ENCODE measurements at regions not wholly inside any gene's neighbourhood (a gene's known extent, or its start where the extent isn't known, plus 50 kb on each side); places are given as distances from the start of the nearest gene placed in this dataset.
"Not testable (repeated sequence)": the region's sequence is repeated elsewhere in the genome, so short reads cannot be mapped to it uniquely, and the experiment has no call there.

DNA sequence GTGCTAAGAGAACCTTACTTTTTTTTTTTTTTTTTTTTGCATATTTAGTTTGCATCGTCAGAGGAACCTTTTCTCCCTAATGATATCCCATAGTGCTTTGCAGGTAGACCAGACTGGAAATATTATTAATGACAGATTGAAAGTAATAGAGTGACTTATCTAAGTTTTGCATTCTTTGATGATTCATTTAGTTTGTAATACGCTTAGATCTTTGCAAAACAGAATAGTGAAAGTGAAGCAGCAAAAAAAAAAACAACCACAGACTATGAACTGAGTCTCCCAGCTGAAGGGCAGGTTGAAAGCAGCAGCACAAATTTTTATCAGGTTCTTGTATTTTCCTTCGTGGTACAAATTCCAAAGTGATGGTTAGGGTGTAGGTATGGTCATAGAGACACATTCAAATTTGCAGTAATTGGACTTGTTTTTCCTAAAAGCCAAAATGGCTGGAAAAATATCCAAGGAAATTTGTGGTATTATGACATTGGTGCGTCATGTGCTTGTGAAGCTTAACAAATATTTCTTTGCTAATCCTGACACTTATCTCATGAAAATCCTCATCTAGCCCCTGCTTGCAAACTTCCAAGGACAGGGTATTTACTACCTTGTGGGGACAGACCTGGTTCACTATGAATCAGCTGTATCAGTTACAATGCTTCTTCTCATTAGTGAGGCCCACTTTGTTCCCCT lies 81.8 kb upstream of the CREB5 start:
- DNase-seq: no peak

DNA sequence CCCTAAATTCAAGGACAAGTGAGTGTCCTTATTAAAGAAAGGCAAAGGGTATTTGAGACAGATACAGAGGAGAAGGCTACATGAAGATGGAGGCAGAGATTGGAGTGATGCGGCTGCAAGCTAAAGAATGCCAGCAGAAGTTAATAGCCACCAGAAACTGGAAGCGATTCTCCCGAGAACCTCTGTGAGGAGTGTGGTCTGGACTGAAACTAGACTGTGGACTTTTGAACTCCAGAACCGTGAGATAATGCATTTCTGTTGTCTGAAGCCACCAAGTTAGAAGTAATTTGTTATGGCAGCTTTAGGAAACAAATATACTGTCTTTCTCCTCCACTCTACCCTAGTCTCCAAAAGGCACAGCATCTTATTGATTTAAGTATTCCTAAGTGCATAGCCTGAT lies 80.3 kb upstream of the CREB5 start:
- no peak for DNase-seq

DNA sequence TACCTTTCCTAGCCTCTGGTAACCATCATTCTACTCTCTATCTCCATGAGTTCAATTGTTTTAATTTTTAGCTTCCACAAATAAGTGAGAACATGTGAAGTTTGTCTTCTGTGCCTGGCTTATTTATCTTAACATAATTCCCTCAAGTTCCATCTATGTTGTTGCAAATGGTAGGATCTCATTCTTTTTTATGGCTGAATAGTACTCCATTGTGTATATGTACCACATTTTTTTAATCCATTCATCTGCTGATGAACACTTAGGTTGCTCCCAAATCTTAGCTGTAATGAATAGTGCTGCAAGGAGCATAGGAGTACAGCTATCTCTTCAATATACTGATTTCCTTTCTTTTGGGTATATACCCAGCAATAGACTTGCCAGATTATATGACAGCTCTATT lies 78.8 kb upstream of the CREB5 start:
- DNase-seq: not testable (repeated sequence)

DNA sequence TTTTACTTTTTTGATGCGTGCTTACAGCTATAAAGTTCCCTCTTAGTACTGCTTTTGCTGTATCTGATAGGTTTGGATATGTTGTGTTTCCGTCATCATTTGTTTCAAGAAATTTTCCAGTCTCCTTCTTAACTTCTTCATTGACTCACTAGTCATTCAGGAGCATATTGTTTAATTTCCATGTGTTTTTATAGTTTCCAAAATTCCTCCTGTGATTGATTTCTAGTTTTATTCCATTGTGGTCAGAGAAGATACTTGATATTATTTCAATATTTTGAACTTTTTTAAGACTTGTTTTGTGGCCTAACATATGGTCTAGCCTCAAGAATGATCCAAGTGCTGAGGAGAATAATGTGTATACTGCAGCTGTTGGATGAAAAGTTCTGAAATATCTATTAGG lies 75.5 kb upstream of the CREB5 start:
- DNase-seq: no peak

DNA sequence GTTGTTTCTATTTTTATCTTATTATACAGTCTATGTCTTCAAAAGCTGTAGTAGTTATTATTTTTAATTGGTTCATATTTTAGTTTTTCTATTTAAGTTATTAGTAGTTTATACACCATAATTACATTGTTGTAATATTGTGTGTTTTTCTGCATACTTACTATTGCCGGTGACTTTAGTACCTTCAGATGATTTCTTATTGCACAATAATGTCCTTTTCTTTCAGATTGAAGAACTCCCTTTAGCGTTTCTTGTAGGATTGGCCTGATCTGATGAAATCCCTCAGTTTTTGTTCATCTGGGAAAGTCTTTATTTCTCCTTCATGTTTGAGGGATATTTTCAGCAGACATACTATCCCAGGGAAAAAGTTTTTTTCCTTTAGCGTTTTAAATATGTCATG lies 74.3 kb upstream of the CREB5 start:
- DNase-seq: no peak

DNA sequence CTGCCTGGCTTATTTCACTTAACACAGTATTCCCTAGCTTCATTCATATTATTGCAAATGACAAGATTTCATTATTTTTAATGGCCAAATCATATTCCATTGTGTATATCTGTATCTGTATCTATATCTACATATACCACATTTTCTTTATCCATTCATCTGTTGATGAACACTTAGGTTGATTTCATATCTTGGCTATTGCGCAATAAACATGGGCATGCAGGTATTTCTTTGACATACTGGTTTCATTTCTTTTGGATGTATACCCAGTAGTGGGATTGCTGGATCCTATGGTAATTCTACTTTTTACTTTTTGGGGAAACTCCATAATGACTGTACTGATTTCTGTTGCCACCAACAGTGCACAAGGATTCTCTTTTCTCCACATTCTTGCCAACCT lies 68.9 kb upstream of the CREB5 start:
- DNase-seq: no peak

DNA sequence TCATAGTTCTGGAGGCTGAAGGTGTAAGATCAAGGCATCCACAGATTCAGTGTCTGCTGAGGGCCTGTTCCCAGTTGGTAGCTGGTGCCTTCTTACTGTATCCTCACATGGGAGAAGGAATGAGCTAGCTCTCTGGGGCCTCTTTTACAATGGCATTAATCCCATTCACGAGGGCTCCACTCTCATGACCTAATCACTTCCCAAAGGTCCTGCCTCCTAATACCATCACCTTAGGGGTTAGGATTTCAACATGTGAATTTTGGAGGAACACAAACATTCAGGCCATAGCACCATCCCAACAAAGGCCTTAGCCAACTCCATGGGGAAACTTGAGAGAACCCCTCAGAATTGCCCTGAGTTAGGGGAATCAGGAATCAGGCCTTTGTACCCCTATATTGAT lies 66.1 kb upstream of the CREB5 start:
- DNase-seq: no peak

DNA sequence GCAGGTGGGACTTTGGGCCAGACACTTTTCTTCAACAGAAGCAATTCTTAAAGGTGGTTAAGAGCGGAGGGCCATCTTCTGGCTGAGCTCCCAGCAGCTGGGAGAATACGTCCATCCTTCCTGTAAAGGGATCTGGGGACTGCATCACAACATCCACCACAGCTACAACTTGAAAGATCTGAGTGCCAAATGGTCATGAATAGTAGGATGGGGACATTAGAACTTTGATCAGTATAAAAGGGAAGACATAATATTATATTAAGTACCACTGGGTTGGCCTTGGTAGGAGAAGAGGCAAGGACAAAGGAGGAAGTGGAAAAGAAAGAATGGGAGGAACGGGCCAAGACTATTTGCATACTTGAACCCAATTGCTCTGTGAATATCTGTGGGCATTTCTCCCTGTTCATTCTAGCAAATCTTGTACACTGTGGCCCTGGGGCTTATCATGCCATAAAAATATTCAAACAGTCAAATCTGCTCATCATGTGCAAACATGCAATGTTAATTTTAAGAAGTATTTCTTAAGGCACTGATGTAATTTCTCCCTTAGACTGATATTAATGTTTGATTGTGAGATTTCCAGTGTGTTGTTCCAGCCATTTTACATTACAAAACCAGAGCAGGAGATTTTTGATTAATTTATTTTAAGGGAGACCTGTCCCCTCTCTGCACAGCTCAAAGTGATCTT lies 65.5 kb upstream of the CREB5 start:
- no peak for DNase-seq

DNA sequence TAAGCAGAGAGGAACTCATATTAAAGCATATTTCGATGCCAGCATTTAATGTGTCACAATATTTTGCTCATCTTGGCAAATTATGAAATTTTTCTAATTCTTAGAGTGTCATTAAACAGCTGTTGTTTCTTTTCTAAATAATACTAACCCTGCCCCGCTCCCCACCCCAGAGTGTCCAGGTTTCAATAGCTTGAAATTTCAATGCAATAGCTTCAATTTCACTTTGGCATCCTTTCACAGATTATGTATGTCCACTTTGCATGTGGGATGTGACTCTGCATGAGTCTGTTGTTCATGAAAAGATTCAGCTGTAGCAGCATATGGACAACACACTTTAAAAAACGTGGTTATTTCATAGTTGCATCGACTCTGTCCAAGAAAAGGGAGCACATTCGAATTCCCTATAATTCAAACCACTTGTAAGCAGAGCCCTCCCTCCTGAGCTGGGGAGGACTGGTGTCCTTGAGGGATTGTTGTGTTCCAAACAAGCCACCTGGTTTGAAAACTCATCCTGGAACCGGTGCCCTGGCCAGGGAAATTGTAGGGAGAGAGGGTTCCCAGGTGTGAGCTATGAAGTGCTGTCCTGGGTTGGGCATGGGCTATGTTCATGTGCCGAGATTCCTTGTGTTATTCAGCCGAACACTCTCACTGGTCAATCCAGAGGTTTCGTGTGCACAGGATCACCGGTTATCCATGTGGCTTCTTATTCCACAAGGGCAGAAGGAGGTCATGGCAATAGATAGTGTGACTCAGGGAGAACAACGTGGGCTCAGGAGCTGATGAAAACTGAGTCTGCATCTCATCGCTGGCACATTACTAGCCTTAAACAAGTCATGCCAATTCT lies 64.6 kb upstream of the CREB5 start:
- DNase-seq: peak; percentile 43 to 57

DNA sequence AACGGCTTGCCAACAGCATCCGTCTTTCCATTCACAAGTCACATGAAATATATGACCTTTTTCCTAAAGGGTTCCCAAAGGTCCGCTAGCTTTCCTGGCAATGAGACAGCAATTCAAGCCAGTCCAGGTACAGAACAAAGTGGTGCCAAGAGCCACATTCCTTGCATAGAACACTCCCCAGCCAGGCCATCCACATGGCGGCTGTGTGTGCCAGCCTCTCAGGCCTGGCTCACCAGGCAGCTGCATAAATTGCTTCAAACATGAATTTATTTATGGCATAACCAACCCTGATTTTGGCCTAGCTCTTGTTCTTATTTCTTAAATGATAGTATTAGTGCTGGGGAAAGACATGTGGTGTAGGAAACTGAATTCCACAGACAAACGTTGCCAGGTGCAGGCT lies 63.7 kb upstream of the CREB5 start:
- DNase-seq: peak in 1 of 2 experiments; percentile 76

DNA sequence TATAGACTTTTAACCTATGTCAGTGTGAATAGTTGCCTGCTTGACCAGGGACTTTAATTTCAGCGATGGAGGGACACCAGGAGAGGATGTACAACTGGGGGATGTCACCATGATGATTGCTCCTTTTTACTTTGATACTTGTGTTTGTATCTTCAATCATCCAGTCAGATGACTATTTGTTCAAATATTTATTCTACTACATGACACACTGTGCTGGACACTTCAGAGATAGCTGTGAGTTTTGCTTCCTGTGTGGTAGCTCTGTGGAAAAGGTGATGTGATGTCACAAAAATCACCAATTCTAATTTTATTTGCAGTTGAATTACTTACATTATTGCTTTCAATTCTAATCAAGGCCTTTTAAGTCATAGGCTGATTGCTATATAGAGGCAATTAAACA lies 62.7 kb upstream of the CREB5 start:
- peak; percentile 40 to 62 for DNase-seq

DNA sequence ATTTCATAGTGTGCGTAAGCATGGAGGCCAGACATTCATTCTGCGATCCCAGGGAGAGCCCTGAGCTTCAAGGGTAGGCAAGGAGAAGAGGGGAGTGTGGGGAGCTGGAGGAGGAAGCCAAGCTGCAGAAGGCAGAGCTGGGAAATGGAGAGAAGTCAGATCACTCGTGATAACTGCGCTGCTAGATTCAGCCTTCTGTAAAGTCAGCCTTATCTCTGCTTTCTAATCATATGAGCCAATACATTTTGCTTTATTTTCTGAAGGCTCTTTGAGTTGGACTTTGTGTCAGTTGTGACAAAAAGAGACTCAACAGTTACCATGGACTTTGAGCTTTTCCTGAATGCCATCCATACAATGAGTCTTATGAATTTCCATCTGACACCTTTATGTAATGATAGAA lies 61.7 kb upstream of the CREB5 start:
- DNase-seq: no peak

DNA sequence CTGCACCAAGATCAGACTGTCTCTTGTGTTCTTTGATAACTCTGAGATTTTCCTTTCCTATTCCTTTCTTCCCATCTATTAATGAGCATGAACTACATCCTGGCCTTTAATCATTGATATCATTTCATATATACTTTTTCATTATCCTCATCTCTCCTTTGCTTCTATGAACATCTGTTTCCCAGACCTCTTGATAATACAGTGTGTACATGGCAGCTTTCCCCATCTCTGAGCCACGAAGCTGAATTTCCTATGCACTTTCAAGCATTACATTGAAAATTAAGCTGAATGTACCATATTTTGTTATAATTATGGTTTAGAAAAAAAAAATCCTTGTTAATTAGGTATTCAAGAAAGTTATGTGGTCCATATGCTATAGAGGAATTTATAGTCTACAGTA lies 60.9 kb upstream of the CREB5 start:
- DNase-seq: no peak

DNA sequence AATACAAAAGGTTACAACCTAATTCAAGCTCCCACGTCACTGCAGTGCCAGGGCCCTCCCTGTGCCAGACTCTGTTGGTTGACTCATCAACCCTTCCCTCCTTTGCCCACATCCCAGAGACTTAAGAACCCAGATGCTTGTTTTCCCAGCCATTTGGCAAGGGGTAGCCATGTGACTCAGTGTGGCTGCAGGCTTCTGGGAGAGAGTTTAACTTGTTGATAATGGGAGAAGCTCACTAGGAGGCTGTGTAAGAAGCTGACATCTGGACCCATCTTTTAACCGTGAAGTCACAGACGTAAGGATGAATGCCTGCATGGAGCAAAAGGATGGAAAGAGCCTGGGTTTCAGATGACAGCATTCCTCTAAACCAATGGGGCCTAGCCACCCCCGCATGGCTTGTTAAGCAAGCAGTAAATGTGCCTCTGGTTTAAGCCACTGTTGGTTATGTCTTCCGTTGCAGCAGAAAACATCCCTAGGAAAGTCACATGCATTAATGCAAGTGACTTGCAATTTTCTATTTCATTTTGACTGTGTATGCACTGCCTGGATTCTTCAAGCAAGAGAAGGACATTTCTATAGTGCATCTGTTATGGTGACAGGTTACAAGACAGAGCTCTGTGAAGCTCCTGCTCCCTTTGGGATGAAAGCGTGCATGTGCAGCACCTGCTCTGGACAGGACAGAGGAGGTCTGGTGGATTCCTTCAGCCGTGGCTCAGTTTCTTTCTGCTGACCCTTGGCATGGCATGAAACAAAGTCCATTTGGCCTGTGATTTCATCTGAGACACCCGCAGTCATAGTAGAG lies 57.5 kb upstream of the CREB5 start:
- peak; percentile 65 to 66 for DNase-seq

DNA sequence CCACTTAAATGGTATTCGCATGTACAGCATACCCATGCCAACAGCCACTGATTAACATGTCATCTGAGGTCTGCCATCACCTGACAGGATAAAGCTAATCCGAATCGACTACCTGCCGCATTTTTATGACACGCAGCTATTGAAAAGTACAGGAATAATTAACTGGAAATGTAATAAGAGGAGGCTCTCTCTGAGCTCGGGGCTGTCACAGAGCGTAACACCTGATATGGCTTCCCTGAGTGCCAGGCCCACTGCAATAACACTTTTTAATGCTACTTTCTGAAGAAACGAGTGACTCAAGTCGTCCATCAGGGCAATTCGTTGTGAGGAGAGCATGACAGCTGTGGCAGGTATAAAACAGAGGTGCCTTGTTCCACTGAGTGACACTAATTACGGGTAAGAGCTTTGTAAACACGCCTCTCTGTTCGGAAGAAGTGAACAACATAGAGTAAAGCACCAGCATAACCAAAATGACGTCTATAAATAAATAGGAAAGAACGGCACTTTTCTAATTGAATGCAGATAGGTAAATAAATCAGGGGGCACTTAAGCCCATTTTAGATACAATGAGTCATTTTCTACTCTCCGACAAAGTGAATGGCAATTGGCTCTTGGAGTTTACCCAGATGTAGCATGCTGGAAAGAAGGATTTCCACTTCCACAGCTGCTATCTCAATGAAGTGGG lies 56.5 kb upstream of the CREB5 start:
- peak; percentile 96 to 99 for DNase-seq

DNA sequence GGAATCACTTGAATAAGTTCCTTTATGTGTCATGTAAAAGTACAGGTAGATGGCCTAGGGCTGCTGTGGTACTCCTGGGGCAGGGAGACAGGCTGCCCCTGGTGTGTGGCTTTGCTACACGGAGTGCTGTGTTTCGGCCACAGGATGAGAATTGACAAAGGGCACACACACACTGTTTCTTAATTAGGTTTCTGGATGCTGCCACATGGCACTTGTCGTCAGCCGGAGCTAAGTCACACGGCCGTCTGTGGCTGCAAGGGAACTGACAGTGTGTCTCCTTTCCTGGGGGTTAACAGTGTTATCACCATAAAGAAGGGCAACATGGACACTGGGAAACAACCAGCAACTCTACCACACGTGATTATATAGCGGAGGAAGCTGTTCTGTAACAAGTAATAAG lies 55.7 kb upstream of the CREB5 start:
- DNase-seq: peak; percentile 76

DNA sequence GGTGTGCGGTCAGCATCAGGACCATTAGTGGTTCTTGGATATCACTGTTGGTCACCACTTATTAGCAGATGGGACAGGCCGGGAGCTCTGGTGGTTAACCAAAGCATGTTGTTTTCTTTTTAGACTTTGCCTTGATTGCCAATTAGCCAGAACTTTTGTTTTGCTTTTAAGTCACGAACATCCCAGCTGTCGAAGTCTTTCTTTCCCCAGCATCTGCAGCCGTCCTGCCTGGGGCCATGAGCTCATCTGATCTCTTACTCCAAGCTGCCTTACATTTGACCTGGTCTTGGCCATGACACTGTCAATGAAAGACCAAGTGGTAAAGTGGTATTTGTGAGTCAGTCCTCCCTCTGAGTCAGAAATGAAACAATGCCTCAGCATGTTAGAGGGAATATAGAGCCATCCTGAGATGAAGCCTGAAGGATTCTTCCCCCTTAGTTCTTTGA lies 53.9 kb upstream of the CREB5 start:
- DNase-seq: no peak

DNA sequence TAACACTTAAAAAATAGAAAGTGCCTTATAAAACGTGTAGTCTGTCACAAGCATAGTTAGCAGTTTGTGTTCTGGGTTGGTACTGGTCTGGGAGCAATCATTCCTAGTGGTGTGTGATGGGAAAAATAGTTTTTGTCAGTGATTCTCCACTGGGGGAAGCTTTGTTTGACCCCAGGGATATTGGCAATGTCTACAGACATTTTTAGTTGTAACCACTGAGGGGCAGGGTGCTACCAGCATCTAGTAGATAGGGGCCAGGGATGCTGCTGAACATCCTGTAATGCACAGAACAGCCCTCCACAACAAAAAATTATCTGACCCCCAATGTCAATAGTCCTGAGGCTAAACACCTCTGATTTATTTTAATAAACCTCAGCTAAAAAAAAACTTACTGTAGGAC lies 51.6 kb upstream of the CREB5 start:
- DNase-seq: peak; percentile 18 to 61

DNA sequence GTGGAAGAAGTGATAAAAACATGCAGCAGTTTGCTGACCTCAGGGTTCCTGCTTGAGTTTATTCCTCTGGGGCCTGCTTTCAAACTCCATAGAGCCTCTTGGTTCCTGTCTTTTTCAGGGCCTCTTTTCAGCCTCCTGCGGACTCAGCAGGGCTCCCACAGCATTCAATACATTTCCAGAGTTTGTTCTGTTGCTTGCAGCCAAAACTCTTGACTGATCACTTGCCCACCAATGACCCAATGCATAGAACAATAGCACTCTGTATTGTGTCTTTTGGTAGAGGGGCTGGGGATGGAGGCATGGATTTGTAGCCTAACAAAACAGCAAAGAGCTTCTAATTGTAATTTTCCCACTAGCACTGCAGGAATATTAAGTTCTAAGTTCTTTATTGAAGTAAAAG lies 50.8 kb upstream of the CREB5 start:
- DNase-seq: no peak

DNA sequence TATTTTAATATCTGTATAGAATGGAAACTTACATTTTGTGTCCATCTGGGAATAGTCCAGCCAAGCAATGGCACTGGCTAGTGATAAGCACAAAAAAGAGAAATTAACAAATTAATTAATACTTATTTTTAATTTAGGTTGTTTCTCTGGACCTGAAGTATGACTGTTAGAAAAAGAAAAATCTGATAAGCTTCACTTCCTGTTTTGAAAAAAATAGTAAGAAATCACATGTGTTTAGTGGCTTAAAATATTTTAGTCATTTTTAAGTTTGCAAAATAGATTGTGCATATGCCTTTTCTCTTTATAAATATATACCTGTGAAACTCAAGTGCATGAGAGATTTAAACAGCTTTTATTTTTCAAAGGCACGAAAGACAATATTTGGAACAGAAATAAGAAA lies 50.1 kb upstream of the CREB5 start:
- no peak for DNase-seq
